Activated CD4-positive, alpha-beta T cell treated with anti-CD3 and anti-CD28 coated beads, Interleukin-2, Interleukin-4, amounts not matched to agents 100 ng/mL and 50 ng/mL, durations not matched to agents 16 hours and 8 hours (primary cell): ENCODE measurements at regions not wholly inside any gene's neighbourhood (a gene's known extent, or its start where the extent isn't known, plus 50 kb on each side); places are given as distances from the start of the nearest gene placed in this dataset.
A peak's percentile ranks its signal among the peaks of the same experiment; 100 is the strongest.

ENCODE experiments used
- DNase-seq: peaks from one replicate; pipeline ENCODE4 v3.0.0-alpha.2; 2020; ENCODE audit warnings: low spot score

DNA sequence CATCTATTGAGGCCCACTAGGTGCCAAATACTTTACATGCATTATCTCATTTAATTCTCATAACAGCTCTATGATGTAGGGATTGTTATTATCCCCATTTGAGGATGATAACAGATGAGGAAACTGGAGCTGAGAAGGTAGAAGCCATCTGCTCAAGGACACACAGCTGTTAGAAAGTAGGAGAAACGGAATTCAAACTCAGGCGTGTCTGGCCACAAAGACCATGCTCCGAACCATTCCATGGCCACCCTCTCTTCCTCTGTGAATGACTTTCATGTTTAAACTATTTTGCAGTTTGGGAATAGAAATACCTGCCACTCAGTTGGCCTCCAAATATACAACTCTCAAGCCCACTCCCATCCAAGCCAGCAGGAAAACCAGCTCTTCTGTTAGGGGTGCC is 87.6 kb upstream of the ANKRD55 start:
- no peak for DNase-seq

DNA sequence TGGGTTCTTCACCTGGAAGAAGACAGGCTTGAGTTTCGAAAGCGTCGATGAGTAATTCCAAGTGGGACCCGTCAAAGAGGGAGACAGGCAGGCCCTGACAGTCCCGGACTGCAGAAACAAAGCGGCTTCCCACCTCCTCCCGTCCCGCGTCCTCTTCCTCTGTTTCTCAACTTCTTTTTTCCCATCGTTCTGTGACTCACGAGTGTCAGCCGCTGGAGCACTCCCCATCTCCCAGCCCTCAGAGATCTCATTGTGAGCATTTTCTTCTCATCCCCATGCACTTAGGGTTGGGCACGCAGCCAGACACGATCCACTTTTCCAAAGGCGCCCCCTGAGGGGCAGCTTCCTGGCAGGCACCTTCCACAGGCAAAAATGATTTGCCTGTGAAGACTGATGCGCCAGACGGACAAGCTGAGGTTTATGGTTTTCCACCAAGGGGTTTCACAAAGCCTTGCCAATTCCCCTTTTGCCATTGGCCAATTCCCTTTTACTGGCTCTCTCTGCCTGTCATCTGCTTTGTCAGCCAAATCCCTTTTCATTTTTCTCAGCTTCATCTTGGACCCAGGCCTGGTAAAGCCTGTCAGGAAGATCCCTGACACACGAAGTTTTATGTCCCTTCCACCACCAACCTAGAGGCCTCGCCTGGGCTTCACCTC is 86.5 kb upstream of the ANKRD55 start:
- no peak for DNase-seq

DNA sequence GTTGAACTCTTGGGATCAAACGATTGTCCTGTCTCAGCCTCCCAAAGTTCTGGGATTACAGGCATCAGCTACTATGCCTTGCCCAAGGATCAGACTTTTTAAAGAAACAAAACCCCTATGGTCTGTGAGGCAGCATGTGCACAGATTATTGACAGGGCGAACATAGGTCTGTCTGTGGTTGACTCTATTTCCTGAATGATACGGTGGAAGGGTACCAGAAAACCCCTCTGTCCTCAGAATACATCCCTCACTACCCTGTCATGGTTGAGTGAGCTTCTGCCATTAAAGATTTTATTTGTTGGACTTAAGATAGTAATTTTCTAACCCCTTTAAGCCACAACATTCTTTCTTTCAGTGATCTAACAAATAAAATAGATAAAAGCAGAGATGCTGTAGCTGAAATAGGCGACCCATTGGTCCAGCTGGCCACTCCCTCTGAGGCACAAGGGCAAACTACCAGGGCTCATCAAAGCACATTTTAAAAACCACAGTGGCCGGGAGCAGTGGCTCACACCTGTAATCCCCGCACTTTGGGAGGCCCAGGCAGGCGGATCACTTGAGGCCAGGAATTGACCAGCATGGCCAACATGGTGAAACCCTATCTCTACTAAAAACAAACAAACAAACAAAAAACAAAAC is 84.9 kb upstream of the ANKRD55 start:
- DNase-seq: no peak

DNA sequence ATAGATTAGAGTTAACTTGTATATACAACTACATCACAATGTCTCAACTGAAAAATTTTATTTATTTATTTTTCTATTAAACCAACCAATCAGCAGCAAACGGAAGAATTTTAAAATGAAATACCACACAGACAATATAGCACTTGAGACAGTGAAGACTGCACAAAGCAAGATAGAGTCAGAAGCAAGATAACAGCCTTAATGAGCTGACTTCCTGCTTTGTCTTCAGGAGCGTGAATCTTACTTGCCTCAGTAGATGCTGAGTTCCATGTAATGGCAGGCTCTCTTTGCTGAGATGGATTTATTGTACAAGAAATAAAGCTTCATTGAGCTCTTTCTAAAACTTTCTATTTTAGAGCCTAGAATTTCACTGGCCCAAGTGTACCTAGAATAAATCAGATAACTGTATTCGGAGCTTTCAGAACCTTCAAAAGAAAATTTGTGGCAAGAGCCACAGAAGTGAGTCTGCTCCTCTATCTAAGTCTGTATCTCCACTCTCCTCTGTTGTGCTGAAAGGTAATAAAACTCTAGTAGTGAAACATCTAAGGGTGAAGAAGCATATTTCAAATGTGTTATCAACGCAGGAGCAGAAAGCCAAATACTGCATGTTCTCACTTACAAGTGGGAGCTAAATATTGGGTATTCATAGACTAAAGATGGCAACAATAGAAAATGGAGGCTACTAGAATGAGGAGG is 83.3 kb upstream of the ANKRD55 start:
- DNase-seq: no peak

DNA sequence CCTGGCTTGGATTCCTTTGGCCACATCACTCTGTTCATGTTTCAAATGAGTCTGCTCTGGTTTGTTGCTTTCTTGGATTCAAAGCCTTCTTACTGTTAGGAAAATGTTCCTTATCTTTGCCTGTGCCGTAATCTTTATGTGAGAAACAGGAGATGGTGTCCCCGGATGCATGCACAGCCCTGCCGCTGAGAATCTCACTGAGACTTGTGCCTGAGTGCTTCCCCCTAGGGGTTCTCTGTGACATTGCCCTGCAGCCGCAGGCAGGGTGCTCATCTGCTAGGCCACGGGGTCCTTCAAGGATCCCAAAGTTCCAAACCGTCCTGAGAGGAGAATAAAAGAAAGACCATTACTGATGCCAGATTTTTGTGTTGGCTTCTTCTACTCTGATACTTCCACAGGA is 81.4 kb upstream of the ANKRD55 start:
- no peak for DNase-seq

DNA sequence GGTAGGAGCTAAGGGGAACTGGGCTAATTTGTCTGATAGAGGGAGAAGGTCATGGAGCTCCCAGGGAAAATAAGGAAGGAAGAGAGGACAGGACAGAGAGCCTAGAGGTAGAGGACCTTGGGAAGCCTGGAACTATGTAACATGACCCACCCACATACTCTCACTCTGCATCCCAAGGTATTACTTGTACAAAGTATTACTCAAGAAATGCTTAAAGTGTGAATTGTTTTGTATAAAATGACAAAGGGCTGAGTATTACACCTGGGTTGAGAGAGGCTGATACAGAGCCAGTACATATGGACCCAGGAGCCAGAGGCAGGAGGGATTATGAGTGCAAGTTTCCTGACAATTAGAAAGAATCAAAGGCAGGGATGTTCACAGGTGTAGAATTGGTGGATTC is 80.5 kb upstream of the ANKRD55 start:
- DNase-seq: no peak

DNA sequence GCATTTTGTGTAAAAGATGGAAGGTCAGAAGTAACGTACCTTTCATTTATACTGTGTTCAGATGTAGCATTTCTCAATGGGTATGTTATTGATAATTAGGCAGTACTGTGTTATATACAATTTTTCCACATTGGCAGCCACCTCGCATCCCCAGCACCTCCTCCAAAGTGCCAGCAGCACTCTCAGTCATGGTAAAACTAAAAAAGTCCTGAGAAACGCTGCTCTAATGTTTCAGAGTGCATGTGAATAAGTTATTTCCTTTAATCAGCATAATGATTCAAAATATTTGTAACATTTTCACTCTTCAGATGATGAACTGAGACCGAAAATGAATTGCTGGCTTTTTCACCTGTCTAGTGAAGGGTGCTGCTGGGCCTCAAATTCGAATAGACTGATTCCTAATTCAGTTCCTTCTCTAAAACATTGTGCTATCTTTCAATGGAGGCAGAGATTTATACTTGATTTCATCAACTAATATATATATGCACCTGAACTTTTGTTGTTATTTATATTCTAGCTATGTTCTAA is 79.9 kb upstream of the ANKRD55 start:
- peak; percentile 19 for DNase-seq

DNA sequence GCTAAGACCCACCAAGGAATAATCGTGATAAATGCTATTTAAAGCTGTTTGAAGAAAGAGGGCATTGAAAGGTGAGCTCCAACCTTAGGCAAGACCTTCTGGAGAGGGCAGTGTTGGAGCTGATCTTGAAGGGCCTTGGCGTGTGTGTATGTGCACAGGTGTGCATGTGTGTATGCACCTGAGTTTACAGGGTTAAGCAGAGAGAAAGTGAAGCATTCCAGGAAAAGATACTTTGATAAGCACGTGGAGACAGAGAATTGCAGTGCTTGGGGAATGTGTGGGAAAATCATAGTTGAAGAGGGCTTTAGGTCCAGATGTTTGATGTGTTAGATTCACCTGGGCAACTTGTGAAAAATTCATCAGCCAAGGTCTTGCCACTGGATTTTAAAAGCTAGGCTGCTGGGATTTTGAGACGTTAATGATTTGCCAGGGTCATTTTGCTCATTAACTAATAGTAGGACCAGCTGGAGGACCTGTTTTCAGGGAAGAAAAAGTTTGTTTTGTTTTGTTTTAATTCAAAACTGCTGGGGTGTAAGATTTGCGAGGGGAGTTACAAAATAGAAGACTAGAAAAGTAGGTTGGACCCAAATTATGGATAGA is 78.3 kb upstream of the ANKRD55 start:
- DNase-seq: no peak

DNA sequence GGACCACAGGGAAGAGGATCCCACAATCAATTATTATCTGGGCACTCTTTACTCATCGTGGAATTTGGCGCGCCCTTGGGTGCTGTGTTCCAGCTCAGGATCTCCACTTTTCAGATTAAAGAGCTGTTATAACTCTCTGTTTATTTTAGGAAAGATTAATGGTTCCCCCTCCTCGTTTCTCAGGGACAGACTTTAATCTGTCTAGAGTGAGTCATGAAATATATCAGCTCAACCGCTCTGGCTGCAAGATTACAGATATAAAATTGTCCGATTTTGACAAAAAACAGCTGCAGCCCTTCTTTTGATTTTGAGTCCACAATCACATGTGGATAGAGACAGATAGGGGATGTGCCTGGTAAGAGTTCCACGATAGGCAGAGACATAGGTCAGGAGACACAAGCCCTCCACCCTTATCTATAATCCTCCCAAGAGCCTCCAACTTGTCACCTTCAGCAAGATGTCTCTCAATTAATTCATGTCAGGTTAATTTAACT is 77.6 kb upstream of the ANKRD55 start:
- DNase-seq: no peak

DNA sequence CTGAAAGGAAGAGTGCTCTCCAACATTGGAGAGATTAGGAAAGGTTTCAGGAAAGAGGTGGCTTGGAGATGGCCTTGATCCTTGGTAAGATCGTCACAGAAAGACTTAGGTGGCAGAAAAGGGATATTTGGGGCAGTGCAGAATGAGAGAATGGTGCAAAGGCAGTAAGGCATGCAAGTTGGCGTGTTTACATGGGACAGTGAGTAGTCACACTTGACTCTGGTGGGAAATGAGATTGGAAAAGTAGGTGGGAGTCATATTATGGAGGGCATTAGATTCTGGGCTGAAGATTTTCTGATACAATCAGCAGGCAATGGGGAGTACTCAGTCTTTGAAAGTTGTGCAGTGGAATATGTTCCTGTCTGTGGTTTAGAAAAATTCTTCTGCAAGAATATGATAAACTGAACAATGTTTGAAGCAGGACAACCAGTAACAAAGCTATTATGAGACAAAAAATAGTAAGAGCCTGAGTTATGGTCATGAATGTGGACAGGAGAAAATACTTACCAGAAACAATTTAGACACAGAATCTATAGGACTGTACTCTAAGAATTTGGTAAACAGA is 76.2 kb upstream of the ANKRD55 start:
- no peak for DNase-seq

DNA sequence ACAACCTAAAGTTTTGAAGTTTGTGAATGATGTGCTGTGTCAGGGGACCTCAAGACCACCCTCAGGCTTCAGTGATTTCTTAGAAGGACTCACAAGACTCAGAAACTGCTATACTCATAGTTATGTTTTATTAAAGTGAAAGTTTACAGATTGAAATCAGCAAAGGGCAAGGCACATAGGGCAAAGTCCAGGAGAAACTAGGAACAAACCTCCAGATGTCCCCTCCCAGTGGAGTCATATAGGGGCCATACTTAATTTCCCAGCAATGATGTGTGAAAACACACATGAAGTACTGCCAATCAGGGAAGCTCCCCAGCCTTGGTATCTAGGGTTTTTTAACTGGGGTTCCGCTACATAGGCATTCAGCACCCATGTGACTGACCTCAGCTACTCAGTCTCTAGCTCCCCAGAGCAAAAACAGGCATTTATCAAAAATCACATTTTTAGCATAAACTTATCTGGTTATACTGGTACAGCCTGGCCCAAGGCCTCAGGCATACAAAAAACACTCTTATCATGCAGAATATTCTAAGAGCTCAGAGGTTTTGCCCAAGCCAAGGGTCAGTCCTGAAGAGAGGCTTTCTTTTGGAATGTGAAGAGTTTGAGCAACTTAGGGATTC is 74.7 kb upstream of the ANKRD55 start:
- DNase-seq: no peak

DNA sequence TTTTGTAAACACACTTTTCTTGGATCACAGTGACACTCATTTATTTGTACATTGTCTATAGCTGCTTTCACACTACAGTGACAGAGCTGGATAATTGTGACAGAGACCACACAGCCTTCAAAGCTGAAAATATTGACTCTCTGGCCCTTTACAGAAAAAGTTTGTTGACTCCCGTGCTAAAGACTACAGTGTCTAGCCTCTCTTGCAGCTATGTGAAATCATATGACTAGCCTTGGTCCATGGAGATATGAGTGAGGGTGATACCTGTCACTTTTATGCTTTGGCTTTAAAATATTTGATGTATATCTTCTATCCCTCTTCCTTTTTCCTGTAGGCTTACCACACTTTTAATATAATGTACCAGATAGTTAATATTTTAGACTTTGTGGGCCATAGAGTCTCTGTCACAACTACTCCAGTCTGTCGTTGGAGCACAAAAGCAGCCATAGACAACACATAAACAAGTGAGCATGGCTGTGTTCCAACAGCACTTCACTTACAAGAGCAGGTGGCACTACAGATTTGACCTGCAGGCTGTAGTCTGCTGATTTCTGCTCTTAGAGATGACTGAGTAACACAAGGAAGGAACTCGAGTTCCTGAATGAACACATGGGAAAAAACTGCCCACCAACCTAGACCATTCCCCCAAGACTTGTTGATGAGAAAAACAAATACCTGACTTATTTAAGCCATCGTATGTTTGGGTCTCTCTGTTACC is 73.5 kb upstream of the ANKRD55 start:
- no peak for DNase-seq

DNA sequence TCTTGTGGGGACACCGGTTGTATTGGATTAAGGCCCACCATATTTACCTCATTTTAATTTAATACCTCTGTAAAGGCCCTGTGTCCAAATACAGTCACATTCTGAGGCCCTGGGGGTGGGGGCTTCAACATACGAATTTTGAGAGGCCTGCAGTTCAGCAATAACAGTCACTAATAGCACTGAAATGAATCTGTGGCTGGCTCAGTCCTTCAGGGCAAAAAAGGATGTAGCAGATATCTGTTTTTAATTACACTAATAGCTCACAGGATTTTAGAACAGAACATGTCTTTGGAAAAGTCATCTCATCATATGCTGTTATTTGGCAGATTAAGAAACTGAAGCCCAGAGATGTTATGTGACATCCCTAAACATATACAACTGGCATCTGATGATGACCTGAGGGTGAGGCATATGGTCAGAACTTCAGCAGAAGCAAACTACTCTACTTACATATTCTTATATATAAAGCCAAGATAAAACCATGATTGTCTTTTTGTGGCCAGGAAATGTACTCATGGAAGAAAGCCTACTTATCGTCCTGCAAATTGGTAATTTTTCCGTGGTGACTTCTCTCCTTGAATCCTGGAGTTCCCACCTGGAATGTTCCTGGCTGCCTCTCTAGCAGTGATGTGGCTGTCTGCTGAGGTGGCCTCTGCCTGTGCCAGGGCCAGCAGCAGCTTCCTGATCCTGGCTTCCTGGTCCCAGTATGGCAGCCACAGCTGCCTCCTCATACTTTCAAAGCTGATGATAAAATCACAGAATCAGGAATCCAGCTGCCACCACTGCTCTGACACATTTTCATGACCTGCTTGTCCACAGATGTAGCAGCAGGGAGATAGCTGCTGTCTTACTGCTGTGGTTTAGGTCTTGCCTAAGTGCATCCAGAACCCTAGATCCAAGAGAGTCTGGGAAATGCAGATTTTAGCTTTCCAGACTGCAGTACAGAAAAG is 72.1 kb upstream of the ANKRD55 start:
- DNase-seq: no peak

DNA sequence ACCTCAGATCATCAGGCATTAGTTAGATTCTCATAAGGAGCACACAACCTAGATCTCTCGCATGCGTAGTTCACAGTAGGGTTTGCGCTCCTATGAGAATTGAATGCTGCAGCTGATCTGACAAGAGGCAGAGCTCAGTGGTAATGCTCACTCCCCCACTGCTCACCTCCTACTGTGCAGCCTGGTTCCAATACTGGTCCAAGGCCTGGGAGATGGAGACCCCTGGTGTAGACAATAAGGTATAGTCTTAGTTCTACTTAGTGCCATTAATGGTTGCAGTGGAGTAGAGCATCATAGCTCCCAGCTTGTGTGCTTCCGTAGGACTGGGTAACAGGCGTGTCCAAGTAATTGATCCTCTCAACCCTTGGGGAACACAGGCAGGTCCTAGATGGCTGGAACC is 70.4 kb upstream of the ANKRD55 start:
- DNase-seq: no peak

DNA sequence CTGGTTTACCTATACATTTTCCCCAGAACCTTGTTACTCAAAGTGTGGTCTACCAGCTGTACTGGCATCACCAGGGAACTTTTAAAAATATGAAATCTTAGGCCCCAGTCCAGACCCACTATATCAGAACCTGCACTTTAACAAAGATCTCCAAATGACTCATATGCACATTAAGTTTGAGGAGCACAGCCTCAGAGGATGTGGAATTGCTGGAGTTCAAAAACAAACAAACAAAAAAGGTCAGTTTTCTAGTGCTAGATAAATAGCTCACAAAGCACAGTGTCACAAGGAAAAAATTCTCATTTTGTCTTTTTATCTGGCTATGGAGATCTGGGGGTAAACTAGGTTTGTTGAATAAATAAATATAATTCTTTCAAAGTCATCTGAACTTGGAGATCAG is 68.9 kb upstream of the ANKRD55 start:
- DNase-seq: no peak

DNA sequence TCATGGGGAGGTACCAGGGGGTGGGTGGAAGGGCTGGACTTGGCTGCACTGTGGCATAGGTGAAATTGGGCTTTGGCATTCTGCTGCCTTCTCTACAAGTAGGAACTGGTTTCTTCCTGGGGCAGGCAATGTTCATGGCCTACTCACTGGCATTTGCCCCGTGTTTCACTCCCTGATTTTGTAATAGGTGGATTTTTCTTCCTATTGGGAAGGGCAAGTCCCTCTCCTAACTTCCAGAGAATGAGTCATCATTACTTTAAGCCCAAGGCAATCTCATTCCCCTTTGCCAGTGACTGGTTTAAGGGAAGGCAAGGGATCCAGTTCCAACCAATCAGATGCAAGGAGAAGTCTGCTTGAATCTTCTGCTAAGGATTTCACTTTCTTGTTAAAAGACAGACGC is 67.9 kb upstream of the ANKRD55 start:
- DNase-seq: no peak

DNA sequence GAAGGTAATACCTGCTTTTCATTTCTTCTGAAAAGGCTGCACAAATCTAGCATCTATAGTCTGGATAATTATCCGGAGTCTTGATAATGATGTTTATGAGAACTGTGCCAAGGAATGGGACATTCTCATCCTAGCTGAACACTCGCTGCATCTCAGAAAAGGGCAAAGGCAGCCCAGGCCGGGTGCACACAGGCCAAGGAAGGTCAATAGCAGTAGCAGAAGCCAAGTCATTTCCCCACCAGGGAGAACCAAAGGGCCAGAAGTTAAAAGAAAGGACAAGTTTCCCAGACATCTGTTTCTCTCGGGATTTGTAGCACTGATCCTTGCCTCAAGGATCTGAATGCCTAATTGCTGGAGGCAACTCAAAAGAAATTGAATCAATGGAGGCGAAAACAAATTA is 66.1 kb upstream of the ANKRD55 start:
- DNase-seq: no peak

DNA sequence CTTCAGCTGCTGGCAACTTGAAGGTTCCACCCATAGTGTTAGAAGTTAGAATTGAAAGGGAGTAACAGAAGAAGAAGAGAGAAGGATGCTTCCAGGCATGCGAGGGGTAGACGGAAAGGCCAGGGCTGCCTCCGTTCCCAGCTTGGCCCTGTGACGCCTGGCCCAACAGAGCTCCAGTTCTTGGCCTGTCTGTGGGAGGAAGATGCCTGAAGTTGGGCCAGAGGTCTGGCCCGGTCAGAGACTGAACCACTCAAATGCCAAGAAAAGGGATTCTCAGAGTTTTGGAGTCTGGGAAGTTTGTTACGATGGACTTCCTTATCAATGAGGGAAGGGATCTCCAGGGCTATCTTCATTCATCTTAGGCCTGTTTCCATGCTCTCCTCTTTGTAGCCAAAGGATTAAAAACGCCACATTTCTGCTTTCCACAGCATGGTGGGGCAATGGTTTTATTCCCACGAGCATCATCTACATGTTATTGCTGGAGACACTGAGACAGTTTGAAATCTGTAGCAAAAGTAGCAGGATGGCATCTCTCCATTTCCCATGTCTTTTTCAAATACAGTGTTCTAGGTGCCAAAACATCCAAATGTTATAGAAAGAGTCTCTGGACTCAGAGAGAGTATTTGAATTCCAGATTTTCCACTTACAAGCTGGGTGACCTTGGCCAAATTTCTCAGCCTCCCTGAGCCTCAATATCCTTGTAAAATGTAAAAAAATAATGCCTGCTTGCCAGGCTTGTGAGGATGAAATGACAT is 65.4 kb upstream of the ANKRD55 start:
- DNase-seq: no peak

DNA sequence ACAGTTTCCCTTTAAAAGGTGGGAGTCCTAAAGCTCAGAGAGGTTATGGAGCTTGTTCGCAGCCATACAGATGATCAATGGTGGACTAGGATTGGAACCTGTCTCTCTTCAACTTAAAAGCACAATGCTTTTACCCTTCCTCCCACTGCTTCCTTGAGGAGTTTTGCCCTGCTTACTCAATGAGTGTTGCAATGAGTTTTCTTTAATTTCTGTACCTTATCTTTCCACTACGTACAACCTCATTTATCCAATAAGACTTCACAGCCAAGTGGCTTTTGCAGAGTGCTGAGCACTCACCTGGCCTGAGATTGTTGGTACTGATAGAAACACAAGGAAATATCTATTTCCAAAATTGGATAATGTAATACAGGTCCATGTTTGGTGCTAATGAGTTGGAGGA is 64.7 kb upstream of the ANKRD55 start:
- DNase-seq: no peak
